HG03565 (cell line): ENCODE measurements at regions not wholly inside any gene's neighbourhood (a gene's known extent, or its start where the extent isn't known, plus 50 kb on each side); places are given as distances from the start of the nearest gene placed in this dataset.
"Not testable (repeated sequence)": the region's sequence is repeated elsewhere in the genome, so short reads cannot be mapped to it uniquely, and the experiment has no call there.

Experiments
- ATAC-seq: cut with Tn5 transposase; IDR thresholded peaks from one replicate; pipeline ENCODE4 v1.9.1; 2021; ENCODE audit warnings: mild to moderate bottlenecking, moderate library complexity; ENCODE audit not compliant: unreplicated experiment

DNA sequence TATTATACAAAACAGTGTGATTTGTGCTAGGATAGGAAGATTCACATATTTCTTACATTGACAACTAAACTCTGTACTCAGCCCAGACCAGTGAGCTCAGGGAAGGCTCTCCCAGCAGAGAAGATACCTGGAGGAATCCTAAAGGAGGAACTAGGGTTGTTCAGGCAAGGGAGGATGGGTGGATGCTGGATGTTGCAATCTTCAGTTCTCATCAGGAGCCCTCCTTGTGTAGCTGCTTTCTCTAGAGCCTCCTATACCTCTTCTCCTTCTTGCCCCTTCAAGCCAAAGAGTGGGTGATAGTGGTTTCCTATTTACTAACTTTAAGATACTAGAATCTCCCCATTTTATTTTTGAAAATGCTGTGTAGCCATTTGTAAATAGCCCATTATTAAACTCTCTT, 117.3 kb downstream of the NKX6-1 start:
- no peak for ATAC-seq

- no peak for ATAC-seq
Observed at GRCh38 chr4:84379917-84380641, 119.0 kb downstream of the NKX6-1 start.

DNA sequence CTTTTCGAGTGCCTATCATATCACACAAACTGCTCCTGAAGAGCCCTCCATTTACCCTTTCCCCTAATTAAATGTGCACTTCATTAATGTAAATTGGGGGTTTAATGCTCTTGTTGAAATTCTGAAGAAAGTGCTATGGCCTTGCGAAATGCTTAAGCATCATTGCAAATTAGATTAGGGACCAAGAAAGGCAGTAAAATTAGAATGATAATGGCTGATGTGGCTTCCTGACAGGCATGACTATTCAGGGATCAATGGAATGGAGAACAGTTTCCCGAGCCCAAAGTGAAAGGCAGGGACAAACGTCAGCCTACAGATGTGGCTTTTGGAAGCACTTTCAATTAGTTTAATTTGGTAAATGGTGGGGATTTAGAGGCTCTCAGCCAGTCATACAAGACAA, 120.1 kb downstream of the NKX6-1 start:
- ATAC-seq, result no peak

DNA sequence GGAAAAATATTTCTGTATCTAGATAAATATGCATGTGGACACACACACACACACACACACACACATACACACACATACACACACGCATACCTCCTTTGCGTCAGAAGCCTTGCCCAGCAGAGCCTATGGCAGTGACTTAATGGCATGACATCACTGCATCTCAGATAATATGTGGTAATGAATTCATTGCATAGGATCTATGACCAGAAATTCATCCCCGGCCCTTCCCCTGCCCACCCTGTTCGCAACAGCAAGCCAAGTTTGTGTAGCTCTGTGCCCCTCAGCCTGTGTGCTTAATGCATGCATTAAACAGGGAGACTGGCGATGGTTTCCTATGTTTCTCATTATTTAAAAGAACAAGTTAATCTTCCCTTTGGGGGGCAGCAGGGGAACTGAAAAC, 120.7 kb downstream of the NKX6-1 start:
- no peak for ATAC-seq

DNA sequence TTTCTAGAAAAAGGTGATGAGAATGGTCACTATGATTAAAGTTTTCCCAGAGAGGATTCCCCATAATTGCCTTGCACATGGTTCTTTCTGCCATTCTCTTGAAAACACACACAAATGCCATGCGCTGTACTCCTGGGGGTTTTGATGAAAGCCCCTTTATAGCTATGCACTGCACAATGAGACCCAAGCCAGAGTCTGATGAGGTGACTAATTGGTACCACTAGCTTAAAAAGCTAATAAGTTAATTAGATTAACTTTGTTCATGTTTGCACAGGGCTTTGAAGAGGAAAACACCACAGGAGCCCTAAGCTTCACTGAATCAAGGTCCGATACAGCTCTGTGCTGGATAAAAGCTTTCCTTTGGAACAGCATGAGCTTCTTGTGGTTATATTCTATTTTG, 132.2 kb downstream of the NKX6-1 start:
- no peak for ATAC-seq

DNA sequence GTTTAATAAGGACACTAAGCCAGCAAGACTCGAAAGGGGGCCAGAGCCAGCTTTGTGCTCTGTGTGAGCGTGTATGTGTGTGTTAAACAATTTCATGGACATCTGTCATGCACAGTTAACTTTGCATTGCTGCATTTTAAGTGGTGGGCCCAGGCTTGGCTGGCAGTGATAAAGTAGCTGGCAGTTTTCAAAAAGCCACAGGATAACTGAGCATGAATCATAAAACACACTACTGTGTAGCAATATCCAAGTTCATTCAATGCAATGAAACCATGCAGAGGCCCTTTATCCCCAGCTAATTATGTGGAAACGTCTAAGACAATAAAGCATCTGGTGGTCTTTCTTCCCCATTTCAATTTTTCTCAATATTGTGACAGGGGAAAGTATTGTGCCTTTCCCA, 132.9 kb downstream of the NKX6-1 start:
- no peak for ATAC-seq

DNA sequence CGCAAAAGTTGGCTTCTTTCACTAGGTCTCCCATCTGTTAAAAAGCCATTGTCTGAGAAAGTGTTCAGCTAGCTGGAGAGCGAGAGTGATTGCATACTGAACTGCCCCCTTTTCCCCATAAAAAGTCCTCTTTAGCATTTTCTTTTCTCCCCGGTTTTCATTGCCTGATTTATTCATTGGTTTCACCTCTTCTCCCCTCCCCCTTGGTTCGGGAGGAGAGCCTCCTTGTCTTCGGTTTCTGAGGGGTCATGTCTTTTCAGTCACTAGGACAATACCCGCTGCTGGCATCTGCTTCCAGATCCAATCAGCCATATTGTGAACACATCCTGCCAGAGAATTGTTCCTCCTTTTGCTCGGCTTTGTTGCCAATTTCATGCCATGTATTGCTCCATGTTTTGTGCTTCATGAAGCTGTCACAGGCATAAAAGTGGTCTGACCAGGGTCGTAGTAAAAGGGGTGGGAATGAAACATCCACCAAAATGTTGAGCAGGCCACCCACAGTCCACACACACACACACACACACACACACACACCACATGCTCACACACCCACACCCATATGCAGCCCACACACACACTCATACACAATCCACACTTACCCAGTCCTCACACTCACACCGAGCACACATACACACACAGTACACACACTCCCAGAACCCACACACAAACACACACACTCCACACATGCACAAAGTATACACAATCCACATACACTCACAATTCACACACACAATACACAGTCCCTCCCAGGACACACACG, 136.0 kb downstream of the NKX6-1 start:
- ATAC-seq, result no peak

- ATAC-seq, result no peak
Observed at GRCh38 chr4:84342161-84342560, 156.9 kb downstream of the NKX6-1 start.

GRCh38 chr4:84341559-84341958, 157.5 kb downstream of the NKX6-1 start:
- ATAC-seq, result no peak

DNA sequence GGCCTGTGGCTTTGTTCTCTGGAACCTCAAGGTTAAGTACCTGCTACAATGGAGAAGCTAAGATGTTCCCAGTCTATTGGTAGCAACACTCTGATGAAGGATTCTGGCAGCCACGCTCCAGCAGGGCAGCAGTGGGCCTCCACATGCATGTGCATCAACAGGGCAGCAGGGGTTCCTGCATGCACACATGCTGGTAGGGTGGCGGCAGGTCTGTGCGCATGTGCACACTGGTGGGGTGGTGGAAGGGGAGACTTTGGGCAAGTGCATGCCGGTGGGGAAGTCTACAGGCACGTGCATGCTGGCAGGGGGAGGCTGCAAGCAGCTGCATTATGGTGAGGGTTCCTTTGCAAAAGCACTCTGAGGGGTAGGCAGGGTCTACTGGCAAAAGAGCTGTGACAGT, 160.7 kb downstream of the NKX6-1 start:
- ATAC-seq, result no peak

GRCh38 chr4:84336964-84337705, 162.0 kb downstream of the NKX6-1 start:
- no peak for ATAC-seq

DNA sequence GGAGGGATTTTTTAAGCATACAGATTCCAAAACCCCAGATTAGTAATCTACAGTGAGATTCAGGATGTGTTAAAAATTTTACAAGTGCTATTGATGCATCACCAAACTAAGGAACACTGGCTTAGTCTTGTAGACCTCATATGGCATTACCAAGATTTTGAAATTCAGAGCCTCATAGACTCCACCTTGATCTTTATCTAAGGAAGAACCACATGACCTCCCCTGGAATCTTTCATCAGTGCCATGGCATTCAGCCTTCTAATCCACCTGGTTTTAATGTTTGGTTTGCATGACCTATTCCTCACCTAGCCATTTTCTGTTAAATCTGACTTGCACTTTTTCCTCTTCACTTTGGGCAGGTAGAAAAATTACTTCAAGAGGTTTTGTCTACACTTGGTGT, 171.6 kb downstream of the NKX6-1 start:
- no peak for ATAC-seq

GRCh38 chr4:84325625-84326024, 173.5 kb downstream of the NKX6-1 start:
- no peak for ATAC-seq

DNA sequence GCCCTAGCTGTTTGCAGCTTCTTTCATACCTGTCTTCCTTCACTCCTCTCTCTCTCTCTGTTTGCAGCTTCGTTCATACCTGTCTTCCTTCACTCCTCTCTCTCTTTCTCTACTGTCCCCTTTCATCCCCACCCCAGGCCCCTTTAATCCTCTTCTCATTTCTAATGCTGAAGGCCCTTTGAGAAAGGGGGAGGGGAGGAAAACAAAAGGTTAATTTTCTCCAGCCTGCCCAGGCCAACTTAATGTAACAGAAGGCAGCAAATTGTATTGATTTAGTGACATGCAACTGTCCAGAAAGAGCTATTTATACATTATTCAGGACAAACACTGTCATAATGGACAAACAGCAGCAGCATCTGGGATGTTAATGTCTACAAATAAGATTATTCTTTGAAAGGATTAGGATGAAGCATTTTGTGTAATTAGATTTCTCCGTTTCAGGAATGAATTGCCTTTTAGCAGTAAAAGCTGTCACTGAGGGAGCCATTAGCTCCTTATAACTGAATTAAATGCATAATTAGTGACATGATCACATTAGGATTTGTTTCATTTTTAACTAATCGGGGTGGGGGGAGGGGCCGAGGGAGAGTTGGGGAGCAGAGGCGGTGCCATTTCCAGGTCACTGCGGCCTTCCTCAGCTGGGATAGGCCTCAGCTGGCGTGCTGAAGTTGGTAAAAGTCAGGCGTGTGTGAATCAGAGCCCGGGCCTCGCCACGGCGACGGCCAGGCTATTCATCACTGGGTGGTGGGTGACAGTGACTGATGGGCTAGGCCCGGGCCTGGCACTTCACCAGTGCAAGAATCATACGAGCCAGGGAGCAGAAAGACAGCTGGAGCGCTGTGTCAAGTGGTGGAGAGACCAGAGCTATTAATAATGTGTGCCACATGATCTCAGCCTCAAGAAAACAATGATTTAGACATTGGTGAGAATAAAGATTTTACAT, 174.5 kb downstream of the NKX6-1 start:
- no peak for ATAC-seq

DNA sequence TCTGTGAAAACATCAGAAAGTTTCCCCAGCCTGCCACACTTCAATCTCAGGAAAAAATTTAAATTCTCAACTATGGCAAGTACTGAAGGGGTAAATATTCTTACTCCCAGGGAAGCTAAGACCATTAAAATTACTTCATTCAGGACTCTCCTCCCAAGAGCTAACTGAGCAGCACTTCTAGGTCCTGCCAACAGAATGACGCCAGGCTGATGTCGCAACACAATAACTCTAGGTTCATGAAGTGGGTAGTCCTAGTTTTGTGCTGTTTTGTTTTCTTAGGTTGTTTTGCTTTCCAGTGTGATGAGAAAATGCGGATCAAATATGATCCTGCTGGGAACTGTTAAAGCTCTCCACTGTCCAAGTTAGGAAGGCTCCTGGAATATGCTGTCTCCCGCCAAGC, 180.0 kb downstream of the NKX6-1 start:
- ATAC-seq, result no peak

DNA sequence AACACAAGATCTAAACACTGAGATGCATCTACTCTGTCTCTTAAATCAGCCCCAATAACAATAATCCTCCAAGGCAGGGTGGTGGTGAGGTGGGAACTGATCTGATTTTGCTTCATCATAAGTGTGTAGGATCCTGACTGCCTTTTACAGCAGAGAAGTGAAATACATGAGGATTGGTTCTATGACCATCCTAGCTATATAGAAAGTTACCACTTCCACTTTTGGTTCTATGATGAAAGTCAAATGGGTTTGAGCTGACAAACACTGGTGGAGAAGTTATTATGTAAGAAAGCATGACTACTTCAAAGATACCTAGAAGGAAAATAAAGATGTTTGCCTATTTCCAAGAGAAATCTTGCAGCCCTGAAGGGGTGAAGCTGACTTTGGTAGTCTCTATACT, 181.6 kb downstream of the NKX6-1 start:
- ATAC-seq, result no peak

DNA sequence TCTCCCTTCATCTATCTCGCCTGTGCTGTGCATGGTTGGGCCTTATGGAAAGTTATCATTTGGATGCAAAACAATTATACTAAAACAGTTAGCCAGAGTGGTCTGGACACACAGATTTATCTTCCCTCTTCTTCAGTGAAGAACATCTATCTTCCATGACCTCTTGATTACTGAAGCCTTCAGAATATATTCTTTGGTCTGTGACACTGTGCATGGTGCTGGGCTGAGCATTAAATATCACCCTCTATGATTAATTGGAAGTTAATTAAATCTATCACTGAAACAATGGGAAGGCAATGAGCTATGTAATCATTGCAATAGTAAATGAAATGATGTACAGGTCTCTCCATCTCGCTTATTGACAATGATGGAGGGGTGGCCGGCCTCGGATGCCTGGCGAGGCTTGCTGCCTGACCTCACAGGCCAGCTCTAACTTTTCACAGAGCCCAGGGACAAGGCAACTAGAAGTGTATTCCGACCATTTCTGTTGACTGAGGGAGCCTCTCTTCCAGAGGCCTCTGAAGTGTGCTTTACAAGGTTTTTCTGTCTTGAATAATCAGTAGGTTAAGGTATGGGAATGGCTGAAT, 186.6 kb downstream of the NKX6-1 start:
- no peak for ATAC-seq

DNA sequence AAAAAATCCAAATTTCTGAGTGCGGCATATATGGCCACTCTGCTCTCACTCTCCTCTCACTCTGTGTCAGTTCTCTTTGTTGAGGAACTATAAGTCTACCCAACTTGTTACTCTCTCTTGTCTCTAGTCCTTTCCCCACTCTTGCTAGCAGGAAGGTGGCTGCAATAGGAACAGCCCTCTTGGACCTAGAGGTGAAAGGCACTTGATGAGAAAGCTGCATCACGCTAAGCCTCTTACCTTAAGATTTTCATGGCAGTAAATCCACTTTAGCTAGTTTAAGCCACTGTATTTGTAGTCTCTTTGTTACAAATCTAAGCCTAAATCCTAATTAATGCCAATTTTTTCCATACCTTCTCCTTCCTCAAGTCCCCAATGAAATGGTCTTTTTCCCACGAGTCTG, 189.9 kb downstream of the NKX6-1 start:
- ATAC-seq, result no peak

- ATAC-seq, result not testable (repeated sequence)
Observed at GRCh38 chr4:84298719-84299254, 200.3 kb downstream of the NKX6-1 start.
